ENCODE measurements at regions not wholly inside any gene's neighbourhood (a gene's known extent, or its start where the extent isn't known, plus 50 kb on each side); places are given as distances from the start of the nearest gene placed in this dataset.
"Not testable (repeated sequence)": the region's sequence is repeated elsewhere in the genome, so short reads cannot be mapped to it uniquely, and the experiment has no call there.

DNA sequence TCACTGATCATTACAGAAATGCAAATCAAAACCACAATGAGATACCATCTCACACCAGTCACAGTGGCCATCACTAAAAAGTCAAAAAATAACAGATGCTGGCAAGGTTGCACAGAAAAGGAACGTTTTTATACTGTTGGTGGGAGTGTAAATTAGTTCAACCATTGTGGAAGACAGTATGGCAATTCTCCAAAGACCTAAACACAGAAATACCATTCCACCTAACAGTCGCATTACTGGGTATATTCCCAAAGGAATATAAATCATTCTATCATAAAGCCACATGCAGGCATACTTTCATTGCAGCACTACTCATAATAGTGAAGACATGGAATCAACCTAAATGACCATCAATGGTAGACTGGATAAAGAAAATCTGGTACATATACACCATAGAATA, 83.2 kb upstream of the ARID5B start:
- not testable (repeated sequence) for H3K4me3 ChIP-seq (ENCODE audit: insufficient read length, low read depth); H3K4me1 ChIP-seq (ENCODE audit: insufficient read depth, insufficient read length); DNase-seq (ENCODE audit: low read depth, low spot score); H3K9me3 ChIP-seq (ENCODE audit: insufficient read depth, low read length); H3K9ac ChIP-seq (ENCODE audit: insufficient read length, low read depth); H3K27me3 ChIP-seq (ENCODE audit: insufficient read depth, insufficient read length); H3K36me3 ChIP-seq (ENCODE audit: insufficient read depth, insufficient read length, low read length)

DNA sequence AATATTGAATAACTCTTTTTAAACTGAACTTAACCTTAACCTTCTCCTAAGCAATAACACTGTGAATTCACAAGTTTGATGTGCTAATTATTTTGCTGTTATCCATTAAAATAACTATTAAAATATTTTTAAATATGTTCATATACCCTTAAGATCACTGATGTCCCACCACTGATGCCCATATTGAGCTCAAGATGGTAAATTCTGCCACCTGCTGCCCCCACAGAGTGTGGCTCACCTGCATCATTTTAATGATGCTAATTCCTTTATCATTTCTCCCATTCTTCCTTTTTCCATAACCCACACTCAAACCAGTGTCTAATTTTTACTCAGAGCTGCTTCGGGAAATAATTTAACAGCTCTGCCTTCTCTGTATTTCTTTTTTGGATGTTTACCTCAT, 82.3 kb upstream of the ARID5B start:
- no peaks in the 10 kb centered on the region for H3K9me3 ChIP-seq (ENCODE audit: insufficient read depth, low read length)
- no peak overlapping the region for H3K9ac ChIP-seq (ENCODE audit: insufficient read length, low read depth)
- no peak overlapping the region for H3K4me3 ChIP-seq (ENCODE audit: insufficient read length, low read depth)
- DNase-seq (ENCODE audit: low read depth, low spot score), result no peak
- H3K4me1 ChIP-seq (ENCODE audit: insufficient read depth, insufficient read length), result no peaks in the 10 kb centered on the region
- TF ChIP-seq ZNF274 (IDR thresholded peaks at IDR 0.05; ENCODE audit: low read depth, low read length), result no peak
- no peak for TF ChIP-seq YY1 (IDR thresholded peaks at IDR 0.05; ENCODE audit: insufficient read depth, insufficient read length)
- TF ChIP-seq SUZ12 (IDR thresholded peaks at IDR 0.05; ENCODE audit: extremely low read depth, insufficient read depth, insufficient read length), result no peak
- no peaks in the 10 kb centered on the region for H3K36me3 ChIP-seq (ENCODE audit: insufficient read depth, insufficient read length, low read length)
- no peaks in the 10 kb centered on the region for H3K27me3 ChIP-seq (ENCODE audit: insufficient read depth, insufficient read length)

DNA sequence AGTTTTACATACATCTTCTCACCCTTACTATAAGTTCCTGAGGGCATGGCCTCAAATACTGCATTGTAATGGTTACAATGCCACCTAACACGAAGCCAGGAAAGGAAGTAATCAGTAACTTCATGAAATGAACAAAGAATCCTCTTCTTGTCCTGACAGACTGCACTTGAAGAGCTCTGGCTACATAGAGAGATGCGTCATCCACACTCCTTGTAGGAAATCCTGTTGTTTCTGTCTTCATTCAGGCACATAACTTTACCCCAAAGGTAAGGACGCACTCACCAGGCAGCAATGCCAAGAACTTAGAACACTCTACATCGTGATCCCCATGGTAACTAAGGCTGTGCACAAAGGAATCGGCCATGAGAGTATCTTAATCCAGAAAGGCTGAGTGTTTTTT, 80.3 kb upstream of the ARID5B start:
- H3K9ac ChIP-seq (ENCODE audit: insufficient read length, low read depth), result no peak overlapping the region
- TF ChIP-seq ZNF274 (IDR thresholded peaks at IDR 0.05; ENCODE audit: low read depth, low read length) (no peak), YY1 (IDR thresholded peaks at IDR 0.05; ENCODE audit: insufficient read depth, insufficient read length) (no peak), SUZ12 (IDR thresholded peaks at IDR 0.05; ENCODE audit: extremely low read depth, insufficient read depth, insufficient read length) (no peak)
- H3K4me1 ChIP-seq (ENCODE audit: insufficient read depth, insufficient read length), result no peaks in the 10 kb centered on the region
- no peaks in the 10 kb centered on the region for H3K36me3 ChIP-seq (ENCODE audit: insufficient read depth, insufficient read length, low read length)
- no peaks in the 10 kb centered on the region for H3K27me3 ChIP-seq (ENCODE audit: insufficient read depth, insufficient read length)
- H3K4me3 ChIP-seq (ENCODE audit: insufficient read length, low read depth), result no peak overlapping the region
- no peaks in the 10 kb centered on the region for H3K9me3 ChIP-seq (ENCODE audit: insufficient read depth, low read length)
- DNase-seq (ENCODE audit: low read depth, low spot score), result peak; percentile 16

DNA sequence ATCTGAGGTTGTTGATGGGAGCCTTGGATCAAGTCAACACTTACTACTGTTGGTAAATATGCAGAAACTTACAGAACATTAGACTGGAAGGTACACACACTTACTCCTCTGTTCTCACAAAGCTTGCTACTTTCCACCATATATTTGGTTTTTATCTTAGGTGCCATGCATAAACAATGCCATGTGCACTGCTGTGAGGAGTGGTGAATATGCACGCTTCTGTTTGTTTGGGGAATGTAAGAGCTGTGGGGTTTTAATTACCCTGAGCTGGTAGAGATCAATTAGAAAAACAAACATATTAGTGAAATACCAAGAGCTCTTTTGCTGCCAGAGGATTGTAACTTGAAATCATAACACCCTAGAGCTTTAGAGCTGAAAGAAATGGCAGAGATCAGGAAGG, 79.8 kb upstream of the ARID5B start:
- Histone ChIP-seq H3K4me1 (ENCODE audit: insufficient read depth, insufficient read length) (no peaks in the 10 kb centered on the region), H3K36me3 (ENCODE audit: insufficient read depth, insufficient read length, low read length) (no peaks in the 10 kb centered on the region), H3K4me3 (ENCODE audit: insufficient read length, low read depth) (no peak overlapping the region), H3K9ac (ENCODE audit: insufficient read length, low read depth) (no peak overlapping the region), H3K27me3 (ENCODE audit: insufficient read depth, insufficient read length) (no peaks in the 10 kb centered on the region), H3K9me3 (ENCODE audit: insufficient read depth, low read length) (no peaks in the 10 kb centered on the region)
- TF ChIP-seq SUZ12 (IDR thresholded peaks at IDR 0.05; ENCODE audit: extremely low read depth, insufficient read depth, insufficient read length), result no peak
- no peak for TF ChIP-seq ZNF274 (IDR thresholded peaks at IDR 0.05; ENCODE audit: low read depth, low read length)
- no peak for TF ChIP-seq YY1 (IDR thresholded peaks at IDR 0.05; ENCODE audit: insufficient read depth, insufficient read length)
- DNase-seq (ENCODE audit: low read depth, low spot score), result no peak

DNA sequence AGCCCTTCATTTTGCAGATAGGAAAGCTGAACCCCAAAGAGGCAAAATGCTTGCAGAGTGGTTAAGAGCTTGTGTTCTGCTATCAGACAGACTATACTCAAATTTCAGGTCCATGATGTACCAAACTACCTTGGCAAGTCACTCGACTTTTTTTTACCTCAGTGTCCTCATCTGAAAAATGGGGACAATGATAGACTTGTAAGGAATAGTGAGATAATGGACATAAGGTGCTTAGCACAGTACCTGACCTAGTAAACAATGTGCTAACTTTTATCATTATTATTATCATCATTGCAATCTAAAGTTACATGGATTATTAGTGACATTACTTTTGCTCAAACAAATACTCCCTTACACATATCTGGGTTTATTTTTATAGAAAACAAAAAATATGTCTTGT, 79.4 kb upstream of the ARID5B start:
- Histone ChIP-seq H3K27me3 (ENCODE audit: insufficient read depth, insufficient read length) (no peaks in the 10 kb centered on the region), H3K9ac (ENCODE audit: insufficient read length, low read depth) (no peak overlapping the region), H3K9me3 (ENCODE audit: insufficient read depth, low read length) (no peaks in the 10 kb centered on the region), H3K4me1 (ENCODE audit: insufficient read depth, insufficient read length) (no peaks in the 10 kb centered on the region), H3K4me3 (ENCODE audit: insufficient read length, low read depth) (no peak overlapping the region), H3K36me3 (ENCODE audit: insufficient read depth, insufficient read length, low read length) (no peaks in the 10 kb centered on the region)
- DNase-seq (ENCODE audit: low read depth, low spot score), result no peak
- TF ChIP-seq ZNF274 (IDR thresholded peaks at IDR 0.05; ENCODE audit: low read depth, low read length) (no peak), YY1 (IDR thresholded peaks at IDR 0.05; ENCODE audit: insufficient read depth, insufficient read length) (no peak), SUZ12 (IDR thresholded peaks at IDR 0.05; ENCODE audit: extremely low read depth, insufficient read depth, insufficient read length) (no peak)

DNA sequence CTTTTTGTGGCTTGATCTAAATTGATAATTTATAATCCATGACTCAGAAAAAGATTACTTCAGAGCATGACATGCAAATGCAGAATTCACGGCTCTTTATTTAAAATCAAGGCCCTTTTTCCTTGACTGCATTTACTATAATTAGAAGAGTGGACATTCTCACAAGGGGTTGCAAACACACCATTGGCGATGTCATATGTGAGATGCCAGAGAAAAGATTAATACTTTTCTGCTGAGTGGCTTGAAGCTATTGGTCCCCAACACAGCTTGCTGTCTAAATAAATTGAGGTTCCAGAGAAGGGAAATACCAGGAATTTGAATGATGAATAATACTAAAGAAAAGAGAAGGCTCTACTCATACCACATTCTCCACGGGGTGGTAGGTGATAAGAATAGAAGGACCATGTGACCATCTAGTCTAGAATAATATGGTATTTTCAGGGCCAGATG, 78.7 kb upstream of the ARID5B start:
- TF ChIP-seq ZNF274 (IDR thresholded peaks at IDR 0.05; ENCODE audit: low read depth, low read length) (no peak), SUZ12 (IDR thresholded peaks at IDR 0.05; ENCODE audit: extremely low read depth, insufficient read depth, insufficient read length) (no peak), YY1 (IDR thresholded peaks at IDR 0.05; ENCODE audit: insufficient read depth, insufficient read length) (no peak)
- Histone ChIP-seq H3K4me3 (ENCODE audit: insufficient read length, low read depth) (no peak overlapping the region), H3K9ac (ENCODE audit: insufficient read length, low read depth) (no peak overlapping the region), H3K9me3 (ENCODE audit: insufficient read depth, low read length) (no peaks in the 10 kb centered on the region), H3K4me1 (ENCODE audit: insufficient read depth, insufficient read length) (no peaks in the 10 kb centered on the region), H3K27me3 (ENCODE audit: insufficient read depth, insufficient read length) (no peaks in the 10 kb centered on the region), H3K36me3 (ENCODE audit: insufficient read depth, insufficient read length, low read length) (no peaks in the 10 kb centered on the region)
- DNase-seq (ENCODE audit: low read depth, low spot score), result no peak

DNA sequence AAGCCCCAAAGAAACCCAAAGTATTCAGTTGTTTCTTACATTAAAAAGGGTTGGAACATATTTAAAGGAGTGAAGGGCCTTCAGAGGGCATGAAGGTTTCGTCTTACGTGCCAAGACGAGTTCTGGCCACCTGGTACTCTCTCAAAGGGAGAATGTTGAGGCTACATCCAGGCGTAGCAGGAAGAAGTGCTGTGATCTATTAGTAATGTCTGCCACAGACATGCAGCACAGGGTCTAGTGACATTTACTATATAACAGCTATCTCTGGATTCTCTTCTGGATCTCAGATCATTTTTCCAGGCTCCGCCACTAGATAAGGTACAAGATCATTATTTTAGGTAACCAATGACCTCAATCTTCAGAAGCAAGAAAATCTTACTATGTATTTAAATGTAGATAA, 76.5 kb upstream of the ARID5B start:
- Histone ChIP-seq H3K36me3 (ENCODE audit: insufficient read depth, insufficient read length, low read length) (no peaks in the 10 kb centered on the region), H3K27me3 (ENCODE audit: insufficient read depth, insufficient read length) (no peaks in the 10 kb centered on the region), H3K9ac (ENCODE audit: insufficient read length, low read depth) (no peak overlapping the region), H3K9me3 (ENCODE audit: insufficient read depth, low read length) (no peaks in the 10 kb centered on the region), H3K4me1 (ENCODE audit: insufficient read depth, insufficient read length) (no peaks in the 10 kb centered on the region), H3K4me3 (ENCODE audit: insufficient read length, low read depth) (no peak overlapping the region)
- TF ChIP-seq ZNF274 (IDR thresholded peaks at IDR 0.05; ENCODE audit: low read depth, low read length) (no peak), SUZ12 (IDR thresholded peaks at IDR 0.05; ENCODE audit: extremely low read depth, insufficient read depth, insufficient read length) (no peak), YY1 (IDR thresholded peaks at IDR 0.05; ENCODE audit: insufficient read depth, insufficient read length) (no peak)
- DNase-seq (ENCODE audit: low read depth, low spot score), result no peak

DNA sequence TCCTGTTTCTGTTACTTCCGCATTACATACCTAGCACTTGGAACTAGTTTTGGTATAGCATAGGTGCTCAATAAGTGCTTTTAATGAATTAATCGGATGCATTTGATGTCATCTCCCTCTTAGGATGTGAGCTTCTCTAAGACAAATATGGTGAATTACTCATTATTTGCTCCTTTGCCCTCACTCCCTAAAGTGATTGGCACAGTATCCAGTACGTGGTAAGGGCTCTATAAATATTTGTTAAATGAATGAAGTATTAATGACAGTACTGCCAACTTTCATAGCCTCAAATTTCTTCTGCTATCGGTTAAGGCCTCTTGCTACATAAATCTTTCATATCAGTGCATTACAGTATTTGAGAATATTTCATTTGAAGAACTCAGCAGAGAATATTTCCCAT, 75.9 kb upstream of the ARID5B start:
- Histone ChIP-seq H3K4me1 (ENCODE audit: insufficient read depth, insufficient read length) (no peaks in the 10 kb centered on the region), H3K9ac (ENCODE audit: insufficient read length, low read depth) (no peak overlapping the region), H3K36me3 (ENCODE audit: insufficient read depth, insufficient read length, low read length) (no peaks in the 10 kb centered on the region), H3K4me3 (ENCODE audit: insufficient read length, low read depth) (no peak overlapping the region), H3K9me3 (ENCODE audit: insufficient read depth, low read length) (no peaks in the 10 kb centered on the region), H3K27me3 (ENCODE audit: insufficient read depth, insufficient read length) (no peaks in the 10 kb centered on the region)
- no peak for DNase-seq (ENCODE audit: low read depth, low spot score)
- TF ChIP-seq YY1 (IDR thresholded peaks at IDR 0.05; ENCODE audit: insufficient read depth, insufficient read length) (no peak), ZNF274 (IDR thresholded peaks at IDR 0.05; ENCODE audit: low read depth, low read length) (no peak), SUZ12 (IDR thresholded peaks at IDR 0.05; ENCODE audit: extremely low read depth, insufficient read depth, insufficient read length) (no peak)
